Activated T-helper 17 cell treated with anti-CD3 and anti-CD28 coated beads, Interleukin-2, amount 50 U/mL, for 72 hours (primary cell): ENCODE measurements at regions not wholly inside any gene's neighbourhood (a gene's known extent, or its start where the extent isn't known, plus 50 kb on each side); places are given as distances from the start of the nearest gene placed in this dataset.

ENCODE experiments used
- ATAC-seq: fragments of 150-1000 bp; cut with Tn5 transposase; replicated peaks from 2 replicates; pipeline ENCODE4 v1.10.0; 2021; ENCODE audit warnings: mild to moderate bottlenecking, moderate library complexity
- H3K27ac Mint-ChIP-seq: one replicate; pipeline ENCODE4 v1.8.0; 2022; ENCODE audit warnings: mixed read lengths
- H3K27me3 Mint-ChIP-seq: one replicate; pipeline ENCODE4 v1.8.0; 2022; ENCODE audit warnings: mixed read lengths
- H3K36me3 Mint-ChIP-seq: one replicate; pipeline ENCODE4 v1.8.0; 2022; ENCODE audit warnings: low read depth, mild to moderate bottlenecking, mixed read lengths
- H3K4me1 Mint-ChIP-seq: one replicate; pipeline ENCODE4 v1.8.0; 2022; ENCODE audit warnings: mixed read lengths
- H3K4me3 Mint-ChIP-seq: one replicate; pipeline ENCODE4 v1.8.0; 2022; ENCODE audit warnings: mild to moderate bottlenecking, mixed read lengths
- H3K9me3 Mint-ChIP-seq: one replicate; pipeline ENCODE4 v1.8.0; 2022; ENCODE audit warnings: mixed read lengths

GRCh38 chr3:102529452-102529851 lies 94.6 kb downstream of the ZPLD1 start:
- ATAC-seq = no peak
- H3K27ac Mint-ChIP-seq = no peak overlapping the region
- H3K4me1 Mint-ChIP-seq = no peaks in the 10 kb centered on the region
- no peaks in the 10 kb centered on the region for H3K9me3 Mint-ChIP-seq
- H3K36me3 Mint-ChIP-seq = no peaks in the 10 kb centered on the region
- no peak overlapping the region for H3K4me3 Mint-ChIP-seq
- H3K27me3 Mint-ChIP-seq = no peaks in the 10 kb centered on the region

- Mint-ChIP-seq H3K27me3 (no peaks in the 10 kb centered on the region), H3K27ac (no peak overlapping the region), H3K36me3 (no peaks in the 10 kb centered on the region), H3K4me3 (no peak overlapping the region), H3K9me3 (no peaks in the 10 kb centered on the region), H3K4me1 (no peaks in the 10 kb centered on the region)
- ATAC-seq = no peak
Observed at GRCh38 chr3:102530415-102531181, 95.8 kb downstream of the ZPLD1 start.

DNA sequence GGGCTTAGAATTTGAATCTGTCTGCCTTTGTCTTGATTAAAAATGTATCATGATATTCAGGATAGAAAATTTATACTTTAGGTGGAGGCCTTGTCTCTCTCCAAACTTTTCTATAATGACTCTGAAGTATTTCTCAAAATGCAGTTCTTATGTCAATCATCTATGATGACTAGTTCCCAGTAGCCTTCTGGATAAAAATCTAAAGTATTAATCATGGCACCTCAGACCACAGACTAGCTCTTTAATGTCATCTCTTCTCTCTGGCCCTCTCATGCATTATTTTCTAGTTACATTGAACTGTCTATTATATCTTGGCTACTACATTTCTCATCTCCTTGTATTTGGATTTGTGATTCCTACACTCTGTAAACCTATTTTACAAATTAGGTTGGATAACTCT lies 96.9 kb downstream of the ZPLD1 start:
- Mint-ChIP-seq H3K27me3 (no peaks in the 10 kb centered on the region), H3K4me1 (no peaks in the 10 kb centered on the region)
- no peak for ATAC-seq

GRCh38 chr3:102532901-102533300 lies 98.1 kb downstream of the ZPLD1 start:
- Mint-ChIP-seq H3K4me3 (no peak overlapping the region), H3K27me3 (no peaks in the 10 kb centered on the region), H3K36me3 (no peaks in the 10 kb centered on the region), H3K27ac (no peak overlapping the region), H3K4me1 (no peaks in the 10 kb centered on the region), H3K9me3 (no peaks in the 10 kb centered on the region)
- ATAC-seq = peak; percentile 52

More for the DNA sequence above, 96.9 kb downstream of the ZPLD1 start:
- Mint-ChIP-seq H3K36me3 (no peaks in the 10 kb centered on the region), H3K27ac (no peak overlapping the region), H3K4me3 (no peak overlapping the region), H3K9me3 (no peaks in the 10 kb centered on the region)

GRCh38 chr3:102533784-102534183 lies 99.0 kb downstream of the ZPLD1 start:
- Mint-ChIP-seq H3K4me3 (no peak overlapping the region), H3K36me3 (no peaks in the 10 kb centered on the region), H3K9me3 (no peaks in the 10 kb centered on the region), H3K27ac (no peak overlapping the region), H3K27me3 (no peaks in the 10 kb centered on the region), H3K4me1 (no peaks in the 10 kb centered on the region)
- no peak for ATAC-seq

GRCh38 chr3:102536456-102536855 lies 101.6 kb downstream of the ZPLD1 start:
- no peaks in the 10 kb centered on the region for H3K9me3 Mint-ChIP-seq
- H3K36me3 Mint-ChIP-seq = no peaks in the 10 kb centered on the region
- ATAC-seq = no peak

DNA sequence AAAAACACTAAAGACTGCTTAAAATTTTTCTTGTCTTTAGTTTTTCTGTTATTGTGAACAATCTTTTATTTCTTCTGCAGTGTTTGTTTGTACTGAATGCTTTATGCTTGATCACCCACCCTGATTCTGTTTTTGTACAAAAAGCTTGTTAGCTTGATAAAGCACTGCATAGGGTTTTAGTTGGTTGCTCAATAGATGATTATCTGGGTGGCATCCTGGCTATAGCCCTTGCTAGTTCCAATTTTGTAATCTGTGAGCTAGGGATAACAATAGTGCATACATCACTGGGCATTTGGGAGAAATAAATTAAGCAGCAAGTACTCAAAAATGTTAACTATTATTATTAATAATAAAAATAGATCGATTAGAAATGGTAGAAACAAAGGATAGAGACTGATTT lies 102.3 kb downstream of the ZPLD1 start:
- ATAC-seq = no peak
- H3K27ac Mint-ChIP-seq = no peak overlapping the region
- no peaks in the 10 kb centered on the region for H3K4me1 Mint-ChIP-seq
- H3K36me3 Mint-ChIP-seq = no peaks in the 10 kb centered on the region
- H3K27me3 Mint-ChIP-seq = peaks cover 7% of the 10 kb centered on the region
- H3K4me3 Mint-ChIP-seq = no peak overlapping the region
- H3K9me3 Mint-ChIP-seq = no peaks in the 10 kb centered on the region

More at GRCh38 chr3:102536456-102536855, 101.6 kb downstream of the ZPLD1 start:
- Mint-ChIP-seq H3K27me3 (peaks cover 4% of the 10 kb centered on the region), H3K4me3 (no peak overlapping the region), H3K4me1 (no peaks in the 10 kb centered on the region), H3K27ac (no peak overlapping the region)

DNA sequence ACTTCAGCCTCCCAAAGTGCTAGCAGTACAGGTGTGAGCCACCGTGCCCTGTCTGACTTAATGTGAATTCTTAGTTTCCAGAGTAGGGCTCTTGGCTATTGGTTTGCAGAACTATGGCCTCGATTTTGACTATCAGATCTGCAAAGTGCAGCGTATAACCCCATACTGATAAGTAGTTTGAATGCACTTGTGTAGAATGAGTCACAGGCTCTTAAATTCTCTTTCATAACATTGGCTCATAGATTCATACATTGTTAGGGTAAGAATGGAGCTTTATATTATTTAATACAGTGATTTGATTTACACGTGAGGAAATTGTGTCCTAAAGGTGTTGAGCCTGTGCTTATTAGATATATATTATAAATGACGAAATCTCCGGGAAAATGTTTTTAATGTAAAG lies 109.9 kb downstream of the ZPLD1 start:
- ATAC-seq = no peak
- Mint-ChIP-seq H3K4me1 (no peaks in the 10 kb centered on the region), H3K27me3 (peaks cover 8% of the 10 kb centered on the region), H3K4me3 (no peak overlapping the region), H3K36me3 (no peaks in the 10 kb centered on the region), H3K9me3 (no peaks in the 10 kb centered on the region), H3K27ac (no peak overlapping the region)

DNA sequence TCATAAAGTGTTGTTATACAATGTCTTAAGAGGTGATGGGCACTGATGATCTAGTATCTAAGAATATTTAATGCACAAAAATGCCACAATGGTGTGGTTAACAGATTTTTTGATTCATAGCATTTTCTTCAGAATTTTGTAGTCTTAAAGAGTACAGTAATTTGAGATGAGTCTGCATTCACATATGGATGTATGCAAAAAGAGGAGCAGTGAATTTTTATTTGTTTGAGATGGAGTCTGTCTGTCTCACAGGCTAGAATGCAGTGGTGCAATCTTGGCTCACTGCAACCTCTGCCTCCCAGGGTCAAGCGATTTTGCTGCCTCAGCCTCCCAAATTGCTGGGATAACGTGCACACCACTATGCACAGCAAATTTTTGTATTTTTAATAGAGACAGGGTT lies 110.5 kb downstream of the ZPLD1 start:
- Mint-ChIP-seq H3K4me3 (no peak overlapping the region), H3K4me1 (no peaks in the 10 kb centered on the region), H3K27me3 (peaks cover 5% of the 10 kb centered on the region), H3K9me3 (no peaks in the 10 kb centered on the region), H3K36me3 (no peaks in the 10 kb centered on the region), H3K27ac (no peak overlapping the region)
- ATAC-seq = no peak

- peaks cover 5% of the 10 kb centered on the region for H3K27me3 Mint-ChIP-seq
- H3K4me1 Mint-ChIP-seq = no peaks in the 10 kb centered on the region
- no peak for ATAC-seq
- H3K4me3 Mint-ChIP-seq = no peak overlapping the region
- no peaks in the 10 kb centered on the region for H3K9me3 Mint-ChIP-seq
- H3K27ac Mint-ChIP-seq = no peak overlapping the region
- H3K36me3 Mint-ChIP-seq = no peaks in the 10 kb centered on the region
Observed at GRCh38 chr3:102553876-102554275, 119.1 kb downstream of the ZPLD1 start.

GRCh38 chr3:102570511-102570910 lies 135.7 kb downstream of the ZPLD1 start:
- no peak overlapping the region for H3K4me3 Mint-ChIP-seq
- H3K4me1 Mint-ChIP-seq = no peaks in the 10 kb centered on the region
- no peak for ATAC-seq
- no peaks in the 10 kb centered on the region for H3K36me3 Mint-ChIP-seq
- peaks cover 5% of the 10 kb centered on the region for H3K9me3 Mint-ChIP-seq
- peaks cover 30% of the 10 kb centered on the region for H3K27me3 Mint-ChIP-seq
- H3K27ac Mint-ChIP-seq = no peak overlapping the region

- Mint-ChIP-seq H3K4me3 (no peak overlapping the region), H3K36me3 (no peaks in the 10 kb centered on the region), H3K4me1 (no peaks in the 10 kb centered on the region), H3K9me3 (peaks cover 3% of the 10 kb centered on the region), H3K27me3 (peaks cover 28% of the 10 kb centered on the region), H3K27ac (no peak overlapping the region)
- no peak for ATAC-seq
Observed at GRCh38 chr3:102571006-102571405, 136.2 kb downstream of the ZPLD1 start.

DNA sequence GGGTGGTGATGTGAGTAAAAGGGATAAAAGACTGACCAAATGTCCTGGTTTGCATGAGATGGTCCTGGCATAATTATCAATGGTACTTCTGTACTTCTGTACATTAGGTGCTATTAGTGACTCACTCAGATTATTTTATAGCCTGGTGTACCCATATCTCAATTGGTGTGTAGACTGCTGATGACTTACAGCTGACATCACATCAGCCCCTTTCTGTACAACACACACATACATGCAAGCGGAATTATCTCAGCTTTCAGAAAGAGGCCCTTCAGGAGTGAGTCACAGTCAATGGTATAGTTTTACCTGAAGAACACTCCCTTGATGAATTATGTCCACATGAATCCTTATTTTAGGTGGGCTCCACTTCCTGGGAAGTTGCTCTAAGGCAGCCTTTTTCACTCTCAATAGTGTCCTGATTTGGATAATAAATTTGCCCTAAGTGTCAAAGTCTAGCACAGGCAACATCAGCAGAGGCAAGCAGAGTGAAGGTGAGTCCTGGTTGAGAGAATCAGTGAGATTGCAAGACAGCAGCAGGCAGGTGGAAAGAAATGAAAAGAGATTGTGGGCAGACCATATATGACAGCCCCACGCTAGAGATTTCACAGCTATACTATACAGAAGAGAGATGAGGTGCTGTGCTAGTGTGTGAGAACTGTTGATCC lies 137.0 kb downstream of the ZPLD1 start:
- no peak overlapping the region for H3K27ac Mint-ChIP-seq

GRCh38 chr3:102573483-102574028 lies 138.7 kb downstream of the ZPLD1 start:
- Mint-ChIP-seq H3K4me3 (no peak overlapping the region), H3K36me3 (no peaks in the 10 kb centered on the region), H3K27me3 (peaks cover 20% of the 10 kb centered on the region), H3K27ac (no peak overlapping the region), H3K9me3 (peaks cover 4% of the 10 kb centered on the region), H3K4me1 (peaks cover 4% of the 10 kb centered on the region)
- no peak for ATAC-seq

More for the DNA sequence above, 137.0 kb downstream of the ZPLD1 start:
- no peak overlapping the region for H3K4me3 Mint-ChIP-seq
- no peaks in the 10 kb centered on the region for H3K4me1 Mint-ChIP-seq
- no peak for ATAC-seq
- H3K27me3 Mint-ChIP-seq = peaks cover 21% of the 10 kb centered on the region
- H3K9me3 Mint-ChIP-seq = no peaks in the 10 kb centered on the region
- no peaks in the 10 kb centered on the region for H3K36me3 Mint-ChIP-seq

DNA sequence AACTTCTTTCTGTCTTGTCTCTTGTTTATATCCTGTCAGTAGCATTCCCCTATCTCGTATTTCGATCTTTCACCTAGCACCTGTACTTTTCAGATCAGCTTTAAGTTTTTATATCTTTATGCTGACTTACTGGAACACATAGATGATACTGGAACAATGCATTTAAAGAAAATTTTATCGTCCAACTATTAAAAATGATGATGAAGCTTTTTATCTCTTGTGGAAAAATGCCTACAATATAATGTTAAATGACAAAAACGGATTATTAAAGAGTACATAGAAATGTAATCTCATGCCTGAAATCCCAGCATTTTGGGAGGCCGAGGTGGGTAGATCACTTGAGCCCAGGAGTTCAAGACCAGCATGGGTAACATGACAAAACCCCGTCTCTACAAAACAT lies 139.5 kb downstream of the ZPLD1 start:
- Mint-ChIP-seq H3K36me3 (no peaks in the 10 kb centered on the region), H3K27me3 (peaks cover 20% of the 10 kb centered on the region), H3K9me3 (peaks cover 4% of the 10 kb centered on the region), H3K4me1 (peaks cover 4% of the 10 kb centered on the region), H3K27ac (no peak overlapping the region), H3K4me3 (no peak overlapping the region)
- ATAC-seq = no peak
